GM11168 (cell line): ENCODE measurements at regions not wholly inside any gene's neighbourhood (a gene's known extent, or its start where the extent isn't known, plus 50 kb on each side); places are given as distances from the start of the nearest gene placed in this dataset.

Experiments
- in situ Hi-C: fragments of 300-500 bp; cut with MboI; formaldehyde crosslinking; loops from one replicate; pipeline ENCODE4 v1.12.0; 2022; ENCODE audit warnings: low sequenced_read_pairs; ENCODE audit not compliant: unreplicated experiment

GRCh38 chr21:14903172-14903865 is 161.5 kb downstream of the NRIP1 start:
- in situ Hi-C loops, result no loop called here

- in situ Hi-C loops, result no loop called here
Observed at GRCh38 chr21:14901482-14901958, 163.3 kb downstream of the NRIP1 start.

GRCh38 chr21:14900611-14901010 is 164.2 kb downstream of the NRIP1 start:
- in situ Hi-C loops, result no loop called here

GRCh38 chr21:14900058-14900457 is 164.7 kb downstream of the NRIP1 start:
- in situ Hi-C loops, result no loop called here

GRCh38 chr21:14895792-14896191 is 169.0 kb downstream of the NRIP1 start:
- in situ Hi-C loops, result loop anchor here (25.0 kb wide), 1 partner anchor 592 kb away; no protein-coding TSS in a partner anchor

GRCh38 chr21:14890141-14890540 is 174.7 kb downstream of the NRIP1 start:
- in situ Hi-C loops, result loop anchor here (25.0 kb wide), 1 partner anchor 597 kb away; no protein-coding TSS in a partner anchor

GRCh38 chr21:14889080-14889810 is 175.6 kb downstream of the NRIP1 start:
- in situ Hi-C loops, result loop anchor here (25.0 kb wide), 1 partner anchor 598 kb away; no protein-coding TSS in a partner anchor

- in situ Hi-C loops, result loop anchor here (25.0 kb wide), 1 partner anchor 599 kb away; no protein-coding TSS in a partner anchor
Observed at GRCh38 chr21:14888202-14888601, 176.6 kb downstream of the NRIP1 start.

GRCh38 chr21:14886001-14886400 is 178.8 kb downstream of the NRIP1 start:
- in situ Hi-C loops, result loop anchor here (25.0 kb wide), 1 partner anchor 601 kb away; no protein-coding TSS in a partner anchor

GRCh38 chr21:14883351-14883750 is 181.4 kb downstream of the NRIP1 start:
- in situ Hi-C loops, result loop anchor here (25.0 kb wide), 1 partner anchor 604 kb away; no protein-coding TSS in a partner anchor

- in situ Hi-C loops, result loop anchor here (25.0 kb wide), 1 partner anchor 605 kb away; no protein-coding TSS in a partner anchor
Observed at GRCh38 chr21:14882545-14882944, 182.3 kb downstream of the NRIP1 start.

GRCh38 chr21:14881863-14882499 is 182.8 kb downstream of the NRIP1 start:
- in situ Hi-C loops, result loop anchor here (25.0 kb wide), 1 partner anchor 605 kb away; no protein-coding TSS in a partner anchor

GRCh38 chr21:14880922-14881321 is 183.9 kb downstream of the NRIP1 start:
- in situ Hi-C loops, result loop anchor here (25.0 kb wide), 1 partner anchor 606 kb away; no protein-coding TSS in a partner anchor

GRCh38 chr21:14879458-14879857 is 185.3 kb downstream of the NRIP1 start:
- in situ Hi-C loops, result loop anchor here (25.0 kb wide), 1 partner anchor 608 kb away; no protein-coding TSS in a partner anchor

GRCh38 chr21:14878971-14879370 is 185.8 kb downstream of the NRIP1 start:
- in situ Hi-C loops, result loop anchor here (25.0 kb wide), 1 partner anchor 608 kb away; no protein-coding TSS in a partner anchor

- in situ Hi-C loops, result loop anchor here (25.0 kb wide), 1 partner anchor 610 kb away; no protein-coding TSS in a partner anchor
Observed at GRCh38 chr21:14877581-14878228, 187.1 kb downstream of the NRIP1 start.

GRCh38 chr21:14876524-14876840 is 188.3 kb downstream of the NRIP1 start:
- in situ Hi-C loops, result loop anchor here (25.0 kb wide), 1 partner anchor 611 kb away; no protein-coding TSS in a partner anchor

- in situ Hi-C loops, result loop anchor here (25.0 kb wide), 1 partner anchor 611 kb away; no protein-coding TSS in a partner anchor
Observed at GRCh38 chr21:14875704-14876523, 188.9 kb downstream of the NRIP1 start.

GRCh38 chr21:14875186-14875585 is 189.6 kb downstream of the NRIP1 start:
- in situ Hi-C loops, result loop anchor here (25.0 kb wide), 1 partner anchor 612 kb away; no protein-coding TSS in a partner anchor
